ENCODE measurements at regions not wholly inside any gene's neighbourhood (a gene's known extent, or its start where the extent isn't known, plus 50 kb on each side); places are given as distances from the start of the nearest gene placed in this dataset.

DNA sequence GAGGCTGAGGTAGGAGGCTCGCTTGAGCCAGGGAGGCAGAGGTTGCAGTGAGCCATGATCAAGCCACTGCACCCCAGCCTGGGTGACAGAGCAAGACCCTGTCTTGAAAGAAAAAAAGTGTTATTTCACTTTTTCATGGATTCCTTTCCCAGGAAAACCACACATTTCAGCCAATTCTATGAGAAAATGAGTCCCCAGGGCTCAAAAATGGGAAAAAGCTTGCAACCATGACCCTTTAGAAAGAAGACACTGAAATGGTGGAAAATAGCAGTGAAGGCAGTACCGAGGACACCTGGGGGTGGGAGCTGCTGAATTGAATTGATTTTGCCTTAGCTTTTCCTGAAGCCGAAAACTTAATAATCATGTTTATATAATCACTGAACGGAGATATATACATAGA is 284.2 kb upstream of the HDAC4 start:
- TF ChIP-seq Cebpa-rat (IDR thresholded peaks at IDR 0.05): no peak
- Histone ChIP-seq H3K4me3 (no peak overlapping the region), H3K36me3 (no peaks in the 10 kb centered on the region), H3K9me3 (replicated peaks in 1 of 11) (peaks cover 6 to 16% (median 13%) of the 10 kb centered on the region in 11 experiments; a peak in 14 of 22 replicates), H3K9ac (no peak overlapping the region), H3K4me1 (peaks cover 0 to 5% (median 0%) of the 10 kb centered on the region in 10 experiments; a peak in 6 of 20 replicates), H3K27me3 (no peaks in the 10 kb centered on the region), H3K4me2 (no peak overlapping the region), H3K27ac (no peak overlapping the region), H4K20me1 (no peaks in the 10 kb centered on the region)

DNA sequence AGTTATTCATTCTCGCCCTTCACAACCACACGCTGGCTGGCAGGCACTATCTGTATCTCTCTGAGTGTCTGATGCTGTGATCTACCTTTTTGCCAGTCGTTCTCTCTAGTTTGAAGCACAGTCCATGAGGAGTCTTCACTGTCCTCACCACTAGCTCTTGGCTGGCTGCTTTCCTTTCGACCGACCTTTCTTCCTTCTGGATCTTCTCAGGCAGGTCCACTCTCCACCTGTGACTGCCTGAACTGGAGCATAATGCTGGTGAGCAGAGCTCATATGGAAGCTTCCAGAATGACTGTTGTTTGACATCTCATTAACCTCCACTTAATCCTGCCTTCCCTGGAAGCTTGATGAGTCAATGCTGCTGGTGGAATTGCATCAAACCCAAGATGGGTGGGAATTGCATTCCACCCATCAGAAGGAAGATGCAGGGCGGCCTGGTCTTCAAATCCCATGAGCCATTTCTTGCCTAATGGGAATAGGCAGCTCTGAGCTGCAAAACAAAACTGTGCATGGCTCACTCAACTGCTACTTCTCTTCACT is 283.5 kb upstream of the HDAC4 start:
- Histone ChIP-seq H3K9ac (no peak overlapping the region), H3K36me3 (no peaks in the 10 kb centered on the region), H3K27ac (no peak overlapping the region), H3K4me2 (no peak overlapping the region), H3K27me3 (no peaks in the 10 kb centered on the region), H4K20me1 (no peaks in the 10 kb centered on the region), H3K9me3 (replicated peaks in 1 of 11) (peaks cover 6 to 16% (median 13%) of the 10 kb centered on the region in 11 experiments; a peak in 14 of 22 replicates), H3K4me3 (no peak overlapping the region), H3K4me1 (no peaks in the 10 kb centered on the region)
- no peak for TF ChIP-seq Cebpa-rat (IDR thresholded peaks at IDR 0.05)

DNA sequence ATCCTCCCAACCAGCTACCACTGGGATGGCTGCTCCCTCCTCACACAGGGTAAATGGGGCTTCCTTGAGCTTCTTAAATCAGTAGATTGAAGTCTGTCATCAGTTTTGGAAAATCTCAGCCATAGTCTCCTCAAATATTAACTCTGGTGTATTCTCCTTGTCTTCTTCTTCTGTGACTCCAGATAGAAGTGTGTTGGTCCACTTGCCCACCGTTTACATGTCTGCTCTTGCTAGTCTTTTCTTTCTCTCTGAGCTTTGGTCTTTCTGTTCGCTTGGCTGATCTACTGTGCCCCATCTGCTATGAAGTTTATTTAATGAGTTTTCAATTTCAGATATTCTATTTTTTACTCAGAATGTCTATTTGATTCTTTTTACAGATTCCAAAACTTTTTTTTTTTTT is 281.7 kb upstream of the HDAC4 start:
- H3K36me3 ChIP-seq: no peaks in the 10 kb centered on the region
- H3K27me3 ChIP-seq: peaks cover 0 to 5% (median 0%) of the 10 kb centered on the region in 11 experiments; a peak in 5 of 22 replicates
- no peak overlapping the region for H3K9ac ChIP-seq
- no peak overlapping the region for H3K27ac ChIP-seq
- no peaks in the 10 kb centered on the region for H4K20me1 ChIP-seq
- peaks cover 0 to 8% (median 4%) of the 10 kb centered on the region in 10 experiments; a peak in 16 of 20 replicates for H3K4me1 ChIP-seq
- TF ChIP-seq Cebpa-rat (IDR thresholded peaks at IDR 0.05): no peak
- H3K4me3 ChIP-seq: no peak overlapping the region
- peaks cover 6 to 16% (median 13%) of the 10 kb centered on the region in 11 experiments; a peak in 14 of 22 replicates for H3K9me3 ChIP-seq (replicated peaks in 1 of 11)
- H3K4me2 ChIP-seq: no peak overlapping the region

DNA sequence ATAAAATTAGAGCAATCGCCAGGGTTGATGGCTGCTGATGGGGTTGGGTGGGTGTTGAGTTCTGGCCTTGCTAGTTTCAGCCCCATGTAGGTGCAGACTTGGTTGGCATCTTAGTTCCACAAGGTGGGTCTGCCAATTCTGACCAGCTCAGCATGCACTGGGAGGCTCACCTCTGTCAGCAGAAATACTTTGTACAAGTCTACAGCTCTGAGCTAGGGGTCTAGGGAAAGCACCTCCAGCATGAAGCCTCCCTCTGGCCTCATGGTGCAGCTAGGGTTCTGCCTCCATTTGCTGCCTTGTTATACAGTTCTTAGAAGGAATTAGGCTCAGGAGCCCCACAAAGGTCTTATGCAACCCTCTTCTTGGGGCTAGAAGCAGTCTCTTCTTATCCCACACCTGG is 278.9 kb upstream of the HDAC4 start:
- Histone ChIP-seq H3K9ac (no peak overlapping the region), H3K27me3 (peaks cover 0 to 16% (median 0%) of the 10 kb centered on the region in 11 experiments; a peak in 5 of 22 replicates), H3K4me1 (peaks cover 20 to 35% (median 32%) of the 10 kb centered on the region in 10 experiments), H3K4me3 (no peak overlapping the region), H4K20me1 (no peaks in the 10 kb centered on the region), H3K36me3 (no peaks in the 10 kb centered on the region), H3K27ac (no peak overlapping the region), H3K9me3 (replicated peaks in 1 of 11) (peaks cover 6 to 16% (median 13%) of the 10 kb centered on the region in 11 experiments; a peak in 14 of 22 replicates), H3K4me2 (no peak overlapping the region)
- TF ChIP-seq Cebpa-rat (IDR thresholded peaks at IDR 0.05): no peak

DNA sequence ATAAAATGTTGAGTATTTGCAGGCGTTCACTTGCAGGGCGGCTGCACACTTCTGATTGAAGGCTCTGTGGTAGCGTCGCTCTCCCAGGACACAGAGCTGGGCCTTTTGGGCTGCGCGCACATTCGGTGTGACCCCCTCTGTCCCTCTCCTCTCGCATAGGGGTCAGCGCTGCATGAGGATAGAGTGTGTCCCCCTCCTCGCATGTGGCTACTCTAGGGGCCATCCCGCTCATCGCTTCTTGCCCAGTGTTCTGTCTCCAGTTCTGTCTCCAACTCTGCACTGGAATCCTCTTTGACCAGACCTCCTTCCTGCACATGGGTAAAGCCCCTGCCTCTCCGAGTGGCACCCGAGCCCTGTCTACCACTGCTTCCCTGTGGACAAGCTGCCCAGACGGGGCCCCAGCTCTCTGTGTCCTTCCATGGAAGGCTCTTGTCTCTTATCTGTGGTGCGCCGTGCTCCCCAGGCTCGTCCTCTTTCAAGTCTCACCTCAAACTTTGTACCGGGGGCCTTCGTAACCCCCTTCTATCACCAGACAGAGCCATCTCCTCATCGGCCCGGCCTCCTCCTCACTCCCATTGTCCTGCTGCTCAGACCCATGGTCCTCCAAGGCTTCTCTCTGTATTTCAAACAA is 278.0 kb upstream of the HDAC4 start:
- Histone ChIP-seq H3K4me1 (peaks cover 20 to 45% (median 41%) of the 10 kb centered on the region in 10 experiments), H3K4me2 (no peak overlapping the region), H4K20me1 (no peaks in the 10 kb centered on the region), H3K36me3 (no peaks in the 10 kb centered on the region), H3K9ac (no peak overlapping the region), H3K27ac (no peak overlapping the region), H3K9me3 (replicated peaks in 1 of 11) (peaks cover 6 to 16% (median 13%) of the 10 kb centered on the region in 11 experiments; a peak in 14 of 22 replicates), H3K27me3 (peaks cover 0 to 16% (median 0%) of the 10 kb centered on the region in 11 experiments; a peak in 5 of 22 replicates), H3K4me3 (no peak overlapping the region)
- no peak for TF ChIP-seq Cebpa-rat (IDR thresholded peaks at IDR 0.05)

DNA sequence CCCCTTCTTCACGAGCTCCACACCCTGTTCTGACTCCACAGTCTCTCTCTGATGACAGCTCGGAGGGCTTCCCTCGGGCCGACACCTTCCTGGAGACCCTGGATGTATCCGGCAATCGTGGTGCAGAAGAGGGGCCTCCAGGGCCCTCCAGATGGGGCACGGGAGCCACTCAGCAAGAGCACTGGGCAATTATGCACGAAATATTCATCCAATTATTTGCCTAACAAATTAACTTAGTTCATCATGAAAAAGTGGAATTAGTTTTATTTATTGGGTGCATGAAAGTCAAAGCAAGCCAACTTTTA is 277.3 kb upstream of the HDAC4 start:
- peak overlapping the region in 6 of 11 experiments; percentile 70 to 86 (median 78); a peak in 9 of 22 replicates for H3K4me2 ChIP-seq
- H3K9me3 ChIP-seq (replicated peaks in 1 of 11): peaks cover 3 to 13% (median 10%) of the 10 kb centered on the region in 11 experiments; a peak in 14 of 22 replicates
- H3K27ac ChIP-seq: no peak overlapping the region
- no peak overlapping the region for H3K4me3 ChIP-seq
- H3K36me3 ChIP-seq: no peaks in the 10 kb centered on the region
- peaks cover 0 to 16% (median 0%) of the 10 kb centered on the region in 11 experiments; a peak in 5 of 22 replicates for H3K27me3 ChIP-seq
- H4K20me1 ChIP-seq: no peaks in the 10 kb centered on the region
- H3K4me1 ChIP-seq: peaks cover 20 to 49% (median 44%) of the 10 kb centered on the region in 10 experiments
- no peak overlapping the region for H3K9ac ChIP-seq
- TF ChIP-seq Cebpa-rat (IDR thresholded peaks at IDR 0.05): no peak

DNA sequence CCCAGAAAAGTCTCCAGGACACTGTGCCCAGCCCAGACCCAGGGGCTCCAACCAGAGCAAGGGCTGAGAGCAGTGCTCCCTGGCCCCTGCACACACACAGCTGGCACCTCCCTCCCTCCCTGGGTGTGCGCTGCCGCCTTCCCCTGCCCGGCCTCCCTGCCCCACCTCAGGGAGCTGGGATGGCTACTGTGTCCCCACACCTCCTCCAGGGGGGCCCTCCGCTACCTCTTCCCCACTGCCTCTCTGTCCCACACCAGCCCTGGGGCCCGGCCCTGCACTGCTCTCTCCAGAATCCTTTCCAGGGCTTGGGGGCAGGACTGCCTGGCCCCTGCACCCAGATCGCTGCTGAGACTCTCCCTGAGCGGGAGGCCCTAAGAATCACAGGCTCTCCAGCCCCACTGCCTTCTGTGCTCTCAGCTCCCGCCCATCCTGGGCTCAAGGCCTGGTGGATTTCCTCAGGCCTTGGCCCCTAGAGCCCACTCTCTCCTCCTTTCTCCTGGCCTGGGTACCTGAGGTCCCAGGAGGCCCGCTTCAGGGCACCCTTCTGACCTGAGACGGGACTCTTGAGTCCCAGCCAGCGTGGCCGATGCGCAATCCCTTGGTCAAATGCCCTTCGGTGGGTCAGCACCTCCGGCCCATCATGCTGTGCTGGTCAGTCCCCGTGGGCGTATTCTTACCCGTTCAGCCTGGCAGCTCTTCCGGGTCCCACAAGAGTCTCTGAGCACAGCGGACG is 276.8 kb upstream of the HDAC4 start:
- H3K9ac ChIP-seq: peak overlapping the region in 3 of 11 experiments; percentile 30 to 54 (median 38); a peak in 3 of 22 replicates
- no peaks in the 10 kb centered on the region for H3K36me3 ChIP-seq
- no peak for TF ChIP-seq Cebpa-rat (IDR thresholded peaks at IDR 0.05)
- H3K4me1 ChIP-seq: peaks cover 20 to 49% (median 44%) of the 10 kb centered on the region in 10 experiments
- peaks cover 0 to 16% (median 0%) of the 10 kb centered on the region in 11 experiments; a peak in 5 of 22 replicates for H3K27me3 ChIP-seq
- H3K4me2 ChIP-seq: peak overlapping the region; percentile 48 to 88 (median 77); a peak in 20 of 22 replicates
- no peaks in the 10 kb centered on the region for H4K20me1 ChIP-seq
- peak overlapping the region in 2 of 11 experiments; percentile 1 to 10; a peak in 1 of 22 replicates for H3K27ac ChIP-seq
- peaks cover 0 to 7% (median 5%) of the 10 kb centered on the region in 11 experiments; a peak in 11 of 22 replicates for H3K9me3 ChIP-seq (replicated peaks in 1 of 11)
- H3K4me3 ChIP-seq: no peak overlapping the region

DNA sequence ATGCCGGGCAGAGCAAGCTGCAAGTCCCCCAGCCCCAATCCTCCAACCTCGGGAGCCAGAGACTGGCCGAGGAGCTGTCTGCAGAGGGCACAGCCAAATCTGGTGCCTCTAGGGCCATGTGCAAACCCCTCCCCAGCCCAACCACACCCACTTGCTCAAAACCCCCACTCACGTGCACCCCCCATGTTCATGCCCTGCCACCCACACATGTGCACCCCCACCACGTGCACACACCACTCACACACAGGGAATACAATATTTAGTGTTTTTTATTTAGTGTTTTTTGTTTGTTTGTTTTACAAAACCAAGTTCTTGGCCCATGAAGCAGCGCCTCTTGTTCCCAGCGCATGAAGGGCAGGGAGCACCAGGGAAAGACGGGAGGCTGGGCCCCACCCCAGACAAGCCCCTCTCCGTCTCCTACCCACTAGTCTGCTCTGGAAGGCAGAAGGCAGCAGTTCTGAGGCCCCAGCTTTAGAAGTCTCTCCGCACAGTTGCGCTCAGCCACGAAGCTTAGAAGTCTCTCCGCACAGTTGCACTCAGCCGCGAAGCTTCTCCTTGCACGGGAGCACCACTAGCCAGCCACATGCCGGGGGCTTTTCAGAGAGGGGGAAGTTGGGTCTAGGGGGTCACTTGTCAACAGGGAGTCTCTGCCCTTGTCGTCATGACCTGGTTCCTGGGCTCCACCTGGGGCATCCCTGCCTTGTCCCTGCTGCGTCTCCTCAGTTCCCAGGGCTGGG is 276.1 kb upstream of the HDAC4 start:
- Histone ChIP-seq H3K27me3 (peaks cover 0 to 16% (median 0%) of the 10 kb centered on the region in 11 experiments; a peak in 5 of 22 replicates), H3K4me2 (peak overlapping the region; percentile 48 to 88 (median 77))
- no peak for TF ChIP-seq Cebpa-rat (IDR thresholded peaks at IDR 0.05)

More for the DNA sequence above, 276.1 kb upstream of the HDAC4 start:
- Histone ChIP-seq H3K9ac (peak overlapping the region in 4 of 11 experiments; percentile 6 to 56 (median 34); a peak in 4 of 22 replicates), H3K27ac (peak overlapping the region in 4 of 11 experiments; percentile 1 to 46 (median 18); a peak in 2 of 22 replicates), H3K4me1 (peaks cover 20 to 49% (median 44%) of the 10 kb centered on the region in 10 experiments), H3K36me3 (no peaks in the 10 kb centered on the region), H3K4me3 (no peak overlapping the region), H4K20me1 (no peaks in the 10 kb centered on the region), H3K9me3 (replicated peaks in 1 of 11) (0 out of 22 replicates have a peak, but pooled peaks cover 0 to under 1% (median 0%) of the 10 kb centered on the region in 11 experiments)
